ENCODE measurements at regions not wholly inside any gene's neighbourhood (a gene's known extent, or its start where the extent isn't known, plus 50 kb on each side); places are given as distances from the start of the nearest gene placed in this dataset.
A peak's percentile ranks its signal among the peaks of the same experiment; 100 is the strongest.

DNA sequence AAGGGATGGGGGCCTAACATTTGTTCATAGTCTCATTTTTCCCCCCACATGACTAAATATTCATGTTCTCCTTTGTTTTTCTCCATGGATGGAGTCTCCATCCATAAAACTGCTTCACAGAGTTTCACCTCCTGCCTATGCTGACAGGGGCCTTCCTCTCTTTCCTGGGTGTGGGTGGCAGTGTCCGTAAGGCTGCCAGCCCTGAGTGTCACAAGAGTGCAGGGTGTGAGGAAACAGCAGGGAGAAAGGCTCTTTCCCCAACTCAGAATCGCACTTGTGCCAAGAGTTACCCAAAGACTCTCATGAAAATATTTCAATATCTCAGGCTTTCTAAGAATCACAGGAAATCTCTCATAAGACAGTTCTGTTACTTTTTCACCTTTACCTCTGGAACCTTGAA lies 346.2 kb upstream of the MMS22L start:
- WGBS (ENCODE audit: insufficient coverage), result 100% methylated on average over 1 of the region's 2 CpGs

DNA sequence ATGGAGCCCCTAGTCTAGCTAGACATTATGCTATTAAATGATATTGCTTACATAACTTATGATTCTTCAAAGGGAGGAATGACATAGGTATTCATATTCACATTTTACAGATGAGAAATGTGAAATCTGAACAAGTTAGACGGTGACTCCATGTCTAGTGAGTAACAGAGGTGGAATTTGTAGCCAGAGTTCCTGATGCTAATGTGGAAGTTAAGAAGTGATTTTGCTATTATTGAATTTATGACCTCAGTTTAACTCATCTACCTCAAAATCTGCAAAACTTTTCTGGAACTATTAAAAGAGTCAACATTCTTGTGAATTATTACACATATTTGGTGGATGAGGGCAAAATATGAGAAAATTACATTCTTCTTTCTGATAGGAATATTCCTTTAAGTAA lies 347.6 kb upstream of the MMS22L start:
- no peaks in the 10 kb centered on the region for H3K36me3 ChIP-seq (ENCODE audit: control insufficient read depth, insufficient read depth, low read length)
- no peak for DNase-seq (ENCODE audit: low read depth in 4 of 6, low spot score in 6 of 6)
- no peaks in the 10 kb centered on the region for H3K4me1 ChIP-seq (ENCODE audit: control insufficient read depth, insufficient read depth, low read length)
- H3K4me3 ChIP-seq (ENCODE audit: low read depth, low read length), result no peak overlapping the region
- H3K27me3 ChIP-seq (ENCODE audit: control insufficient read depth, insufficient read depth, low read length), result no peaks in the 10 kb centered on the region
- no CpG with 5 or more reads among the region's 1 CpG for WGBS (ENCODE audit: insufficient coverage)
- H3K27ac ChIP-seq (ENCODE audit: low read depth, low read length), result no peak overlapping the region
- no peaks in the 10 kb centered on the region for H3K9me3 ChIP-seq (ENCODE audit: control insufficient read depth, insufficient read depth, low read length)

More for the DNA sequence above, 346.2 kb upstream of the MMS22L start:
- no peak overlapping the region for H3K4me3 ChIP-seq (ENCODE audit: low read depth, low read length)
- H3K4me1 ChIP-seq (ENCODE audit: control insufficient read depth, insufficient read depth, low read length), result no peaks in the 10 kb centered on the region
- H3K27ac ChIP-seq (ENCODE audit: low read depth, low read length), result no peak overlapping the region
- no peaks in the 10 kb centered on the region for H3K36me3 ChIP-seq (ENCODE audit: control insufficient read depth, insufficient read depth, low read length)
- no peaks in the 10 kb centered on the region for H3K9me3 ChIP-seq (ENCODE audit: control insufficient read depth, insufficient read depth, low read length)
- H3K27me3 ChIP-seq (ENCODE audit: control insufficient read depth, insufficient read depth, low read length), result no peaks in the 10 kb centered on the region
- peak in 1 of 6 donors; percentile 42 for DNase-seq (ENCODE audit: low read depth in 4 of 6, low spot score in 6 of 6)

DNA sequence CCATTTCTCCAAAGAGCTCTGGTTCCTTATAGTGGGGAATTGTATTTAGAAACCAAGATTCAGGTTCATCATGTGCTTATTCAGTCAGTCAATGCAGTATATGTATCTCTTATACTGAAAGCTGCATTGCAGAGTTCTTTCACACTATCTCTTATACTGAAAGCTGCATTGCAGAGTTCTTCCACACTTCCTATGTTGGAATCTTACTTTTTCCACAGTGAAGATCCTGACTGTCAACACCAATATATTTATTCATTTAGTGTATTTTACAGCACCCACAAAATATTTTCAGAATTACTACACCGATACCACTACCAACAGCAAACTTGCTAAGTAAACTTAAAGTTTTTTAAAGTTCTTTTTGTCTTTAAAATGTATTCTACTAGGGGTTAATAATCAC lies 349.3 kb upstream of the MMS22L start:
- no peak overlapping the region for H3K4me3 ChIP-seq (ENCODE audit: low read depth, low read length)
- no peaks in the 10 kb centered on the region for H3K4me1 ChIP-seq (ENCODE audit: control insufficient read depth, insufficient read depth, low read length)
- no peaks in the 10 kb centered on the region for H3K27me3 ChIP-seq (ENCODE audit: control insufficient read depth, insufficient read depth, low read length)
- H3K9me3 ChIP-seq (ENCODE audit: control insufficient read depth, insufficient read depth, low read length), result no peaks in the 10 kb centered on the region
- no peaks in the 10 kb centered on the region for H3K36me3 ChIP-seq (ENCODE audit: control insufficient read depth, insufficient read depth, low read length)
- no peak for DNase-seq (ENCODE audit: low read depth in 4 of 6, low spot score in 6 of 6)
- no peak overlapping the region for H3K27ac ChIP-seq (ENCODE audit: low read depth, low read length)
- WGBS (ENCODE audit: insufficient coverage), result no CpG with 5 or more reads among the region's 1 CpG

DNA sequence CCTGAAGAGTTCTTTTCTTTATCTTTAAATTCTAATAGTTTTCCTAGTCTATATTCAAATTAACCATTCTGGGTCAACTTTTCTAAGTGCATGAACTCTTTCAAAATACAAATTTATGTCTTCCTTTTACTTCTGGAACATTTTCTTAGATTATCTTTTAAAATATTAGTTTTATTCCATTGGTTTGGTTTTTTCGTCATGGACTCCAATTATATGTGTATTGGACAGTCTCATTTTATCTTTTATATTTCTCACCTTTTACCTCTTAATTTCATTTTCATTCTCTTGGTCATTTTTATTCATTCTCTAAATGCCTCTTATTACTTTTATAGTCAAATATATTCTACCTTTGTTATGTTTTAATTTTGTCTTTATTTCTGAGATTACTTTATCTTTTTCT lies 356.7 kb upstream of the MMS22L start:
- Histone ChIP-seq H3K36me3 (ENCODE audit: control insufficient read depth, insufficient read depth, low read length) (no peaks in the 10 kb centered on the region), H3K27me3 (ENCODE audit: control insufficient read depth, insufficient read depth, low read length) (no peaks in the 10 kb centered on the region), H3K4me3 (ENCODE audit: low read depth, low read length) (no peak overlapping the region), H3K4me1 (ENCODE audit: control insufficient read depth, insufficient read depth, low read length) (no peaks in the 10 kb centered on the region), H3K9me3 (ENCODE audit: control insufficient read depth, insufficient read depth, low read length) (no peaks in the 10 kb centered on the region), H3K27ac (ENCODE audit: low read depth, low read length) (no peak overlapping the region)
- WGBS (ENCODE audit: insufficient coverage), result no CpG with 5 or more reads among the region's 1 CpG
- DNase-seq (ENCODE audit: low read depth in 4 of 6, low spot score in 6 of 6), result no peak

DNA sequence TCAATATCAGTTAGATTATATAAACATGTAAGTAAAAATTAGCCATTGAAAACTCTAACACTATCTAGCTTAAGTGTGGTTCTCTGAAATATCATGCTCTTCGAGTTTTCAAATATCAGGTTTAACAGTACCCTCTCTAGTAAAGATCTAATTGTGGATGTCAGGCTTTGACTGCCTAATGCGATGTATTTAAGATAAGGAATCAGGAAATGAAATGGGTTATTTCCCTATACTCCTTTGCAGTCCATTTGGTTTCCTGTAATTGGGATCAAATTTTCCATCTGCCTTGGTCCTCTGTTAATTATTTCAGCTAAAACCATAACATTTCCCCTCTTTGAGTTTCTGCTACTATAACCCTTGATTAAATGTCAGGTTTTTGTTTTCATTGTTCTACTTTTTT lies 361.3 kb upstream of the MMS22L start:
- Histone ChIP-seq H3K27me3 (ENCODE audit: control insufficient read depth, insufficient read depth, low read length) (no peaks in the 10 kb centered on the region), H3K9me3 (ENCODE audit: control insufficient read depth, insufficient read depth, low read length) (no peaks in the 10 kb centered on the region), H3K4me3 (ENCODE audit: low read depth, low read length) (no peak overlapping the region), H3K27ac (ENCODE audit: low read depth, low read length) (no peak overlapping the region), H3K36me3 (ENCODE audit: control insufficient read depth, insufficient read depth, low read length) (no peaks in the 10 kb centered on the region), H3K4me1 (ENCODE audit: control insufficient read depth, insufficient read depth, low read length) (no peaks in the 10 kb centered on the region)
- no CpG with 5 or more reads among the region's 2 CpGs for whole genome bisulfite sequencing (ENCODE audit: insufficient coverage)
- no peak for DNase-seq (ENCODE audit: low read depth in 4 of 6, low spot score in 6 of 6)

DNA sequence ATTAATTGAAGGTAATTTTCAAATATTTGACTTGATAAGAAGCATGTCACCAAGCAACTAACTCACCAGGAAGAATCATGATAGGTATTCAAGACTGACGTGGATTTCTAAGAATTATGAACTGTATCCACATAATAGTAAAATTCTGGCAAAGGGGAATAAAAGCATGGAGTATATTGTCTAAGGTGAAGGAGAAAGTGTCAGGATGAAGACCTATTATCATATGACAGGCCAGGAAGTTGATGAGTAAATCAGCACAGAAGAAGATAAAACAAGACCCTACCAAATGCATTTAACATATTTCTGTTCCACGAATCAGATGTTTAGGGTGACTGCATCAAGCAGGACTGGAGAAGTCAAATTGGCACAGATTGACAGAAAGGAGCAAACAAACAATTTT lies 362.7 kb upstream of the MMS22L start:
- Histone ChIP-seq H3K27me3 (ENCODE audit: control insufficient read depth, insufficient read depth, low read length) (no peaks in the 10 kb centered on the region), H3K27ac (ENCODE audit: low read depth, low read length) (no peak overlapping the region), H3K4me3 (ENCODE audit: low read depth, low read length) (no peak overlapping the region), H3K36me3 (ENCODE audit: control insufficient read depth, insufficient read depth, low read length) (no peaks in the 10 kb centered on the region), H3K4me1 (ENCODE audit: control insufficient read depth, insufficient read depth, low read length) (no peaks in the 10 kb centered on the region), H3K9me3 (ENCODE audit: control insufficient read depth, insufficient read depth, low read length) (peaks cover 2% of the 10 kb centered on the region)
- no CpG with 5 or more reads among the region's 2 CpGs for WGBS (ENCODE audit: insufficient coverage)
- DNase-seq (ENCODE audit: low read depth in 4 of 6, low spot score in 6 of 6), result no peak

DNA sequence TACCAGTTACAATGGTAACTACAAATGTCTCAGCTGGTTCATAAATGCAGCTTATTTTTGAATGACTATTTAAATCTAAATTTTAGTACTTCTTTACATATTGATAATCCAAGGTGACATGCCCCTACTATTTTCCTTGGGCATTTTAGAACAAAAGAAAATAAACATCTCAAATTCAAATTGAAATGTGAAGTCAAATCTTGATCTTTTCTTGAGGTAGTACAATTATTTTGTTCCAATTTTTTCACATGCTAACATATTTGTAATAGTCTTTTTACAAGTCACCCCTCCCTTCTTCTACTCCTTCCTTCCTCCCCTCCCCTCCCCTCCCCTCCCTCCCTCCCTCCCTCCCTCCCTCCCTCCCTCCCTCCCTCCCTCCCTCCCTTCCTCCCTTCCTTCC lies 370.1 kb upstream of the MMS22L start:
- H3K4me1 ChIP-seq (ENCODE audit: control insufficient read depth, insufficient read depth, low read length), result no peaks in the 10 kb centered on the region
- peaks cover 2% of the 10 kb centered on the region for H3K9me3 ChIP-seq (ENCODE audit: control insufficient read depth, insufficient read depth, low read length)
- no peaks in the 10 kb centered on the region for H3K36me3 ChIP-seq (ENCODE audit: control insufficient read depth, insufficient read depth, low read length)

DNA sequence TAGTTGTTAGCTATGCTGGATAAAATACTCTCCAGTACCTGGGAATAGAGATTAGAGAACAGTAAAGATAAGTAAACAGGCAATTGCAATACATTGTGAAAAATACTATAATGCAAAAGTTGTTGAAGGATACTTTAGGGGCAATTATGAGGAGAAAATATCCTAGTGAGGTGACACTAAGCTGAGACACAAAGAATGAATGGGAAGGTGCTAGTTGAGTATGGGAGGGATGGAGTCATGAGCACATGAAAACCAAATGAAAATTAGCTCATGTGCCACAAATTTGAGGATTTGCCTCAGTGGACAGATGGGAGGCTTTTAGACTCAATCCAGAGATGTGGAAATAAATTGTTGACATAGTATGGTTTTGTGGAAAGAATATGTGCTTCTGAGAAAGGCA lies 370.5 kb upstream of the MMS22L start:
- no peaks in the 10 kb centered on the region for H3K27me3 ChIP-seq (ENCODE audit: control insufficient read depth, insufficient read depth, low read length)
- H3K36me3 ChIP-seq (ENCODE audit: control insufficient read depth, insufficient read depth, low read length), result no peaks in the 10 kb centered on the region
- H3K4me1 ChIP-seq (ENCODE audit: control insufficient read depth, insufficient read depth, low read length), result no peaks in the 10 kb centered on the region
- H3K4me3 ChIP-seq (ENCODE audit: low read depth, low read length), result no peak overlapping the region
- DNase-seq (ENCODE audit: low read depth in 4 of 6, low spot score in 6 of 6), result no peak
- no peak overlapping the region for H3K27ac ChIP-seq (ENCODE audit: low read depth, low read length)
- peaks cover 2% of the 10 kb centered on the region for H3K9me3 ChIP-seq (ENCODE audit: control insufficient read depth, insufficient read depth, low read length)

More for the DNA sequence above, 370.1 kb upstream of the MMS22L start:
- no peak overlapping the region for H3K4me3 ChIP-seq (ENCODE audit: low read depth, low read length)
- H3K27me3 ChIP-seq (ENCODE audit: control insufficient read depth, insufficient read depth, low read length), result no peaks in the 10 kb centered on the region
- DNase-seq (ENCODE audit: low read depth in 4 of 6, low spot score in 6 of 6), result no peak
- no peak overlapping the region for H3K27ac ChIP-seq (ENCODE audit: low read depth, low read length)

DNA sequence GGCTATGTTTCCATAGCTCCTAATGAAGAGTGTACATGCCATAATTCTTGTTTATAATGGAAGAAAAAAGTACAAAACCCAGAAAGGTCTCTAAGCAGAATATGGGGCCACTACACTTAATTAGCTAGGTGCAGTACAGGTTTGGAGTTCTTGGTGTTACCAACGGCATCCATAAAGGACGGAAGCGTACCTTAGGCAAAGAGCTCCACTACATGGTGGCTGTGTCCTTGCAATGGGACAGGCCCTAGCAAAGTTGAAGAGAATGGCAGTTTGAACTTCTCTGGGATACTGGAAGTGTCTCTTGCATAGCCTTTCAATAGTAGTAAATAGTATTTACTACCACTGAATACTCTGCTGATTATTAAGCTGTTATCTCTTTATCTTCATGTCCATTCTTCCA lies 371.7 kb upstream of the MMS22L start:
- Histone ChIP-seq H3K36me3 (ENCODE audit: control insufficient read depth, insufficient read depth, low read length) (no peaks in the 10 kb centered on the region), H3K4me1 (ENCODE audit: control insufficient read depth, insufficient read depth, low read length) (no peaks in the 10 kb centered on the region), H3K9me3 (ENCODE audit: control insufficient read depth, insufficient read depth, low read length) (peaks cover 2% of the 10 kb centered on the region), H3K27me3 (ENCODE audit: control insufficient read depth, insufficient read depth, low read length) (no peaks in the 10 kb centered on the region), H3K27ac (ENCODE audit: low read depth, low read length) (no peak overlapping the region), H3K4me3 (ENCODE audit: low read depth, low read length) (no peak overlapping the region)
- 94% methylated on average over 3 of the region's 3 CpGs for WGBS (ENCODE audit: insufficient coverage)
- DNase-seq (ENCODE audit: low read depth in 4 of 6, low spot score in 6 of 6), result no peak

DNA sequence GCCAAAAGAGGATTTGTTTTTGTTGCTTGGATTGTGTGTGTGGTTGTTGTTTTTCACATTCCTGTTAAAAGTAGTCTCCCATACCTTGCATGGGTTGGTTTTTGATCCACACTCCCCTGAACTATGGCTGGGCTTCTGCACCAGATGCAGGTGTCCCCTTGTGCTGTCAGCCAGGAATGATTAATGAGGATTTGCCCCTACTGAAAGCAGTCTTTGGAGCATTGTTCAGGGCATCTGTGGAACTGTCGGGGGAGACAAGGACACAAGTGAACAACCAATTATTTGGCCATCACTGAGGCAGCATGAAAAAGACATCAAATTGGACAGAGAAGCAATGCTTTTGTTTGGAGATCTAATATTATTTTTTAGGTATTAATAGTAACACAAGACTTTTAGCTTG lies 373.2 kb upstream of the MMS22L start:
- peak in 1 of 6 donors; percentile 55 for DNase-seq (ENCODE audit: low read depth in 4 of 6, low spot score in 6 of 6)
- 14% methylated on average over 1 of the region's 1 CpG for WGBS (ENCODE audit: insufficient coverage)
- Histone ChIP-seq H3K27me3 (ENCODE audit: control insufficient read depth, insufficient read depth, low read length) (no peaks in the 10 kb centered on the region), H3K9me3 (ENCODE audit: control insufficient read depth, insufficient read depth, low read length) (no peaks in the 10 kb centered on the region), H3K27ac (ENCODE audit: low read depth, low read length) (no peak overlapping the region), H3K4me3 (ENCODE audit: low read depth, low read length) (no peak overlapping the region), H3K36me3 (ENCODE audit: control insufficient read depth, insufficient read depth, low read length) (no peaks in the 10 kb centered on the region), H3K4me1 (ENCODE audit: control insufficient read depth, insufficient read depth, low read length) (no peaks in the 10 kb centered on the region)

Measured in spinal cord (tissue), 9 donors.